Omental fat pad (tissue), 3 donors: ENCODE measurements at regions not wholly inside any gene's neighbourhood (a gene's known extent, or its start where the extent isn't known, plus 50 kb on each side); places are given as distances from the start of the nearest gene placed in this dataset.

ENCODE experiments used
- ATAC-seq: fragments of 150-250 bp; one replicate; pipeline ENCODE4 v1.9.1; 2016; ENCODE audit warnings: mild to moderate bottlenecking, moderate library complexity; ENCODE audit not compliant: low FRiP score
- DNase-seq: peaks from one replicate; pipeline ENCODE4 v3.0.0-alpha.2; 2019; ENCODE audit warnings: low spot score
- CTCF ChIP-seq, 3 donors: fragments of 450-650 bp; IDR thresholded peaks; one replicate each; pipeline ENCODE4 v1.5.1; 2016 to 2017; ENCODE audit warnings: antibody characterized with exemption in 3 of 3, mild to moderate bottlenecking in 3 of 3, moderate library complexity in 2 of 3

- no peak for TF ChIP-seq CTCF (IDR thresholded peaks at IDR 0.05)
- ATAC-seq (no peak), DNase-seq (no peak)
Observed at GRCh38 chr9:110073356-110073905, 134.5 kb downstream of the C9orf152 start.

- DNase-seq (no peak), ATAC-seq (no peak)
- no peak for TF ChIP-seq CTCF (IDR thresholded peaks at IDR 0.05)
Observed at GRCh38 chr9:110076894-110077725, 130.8 kb downstream of the C9orf152 start.

GRCh38 chr9:110077925-110078324 is 130.0 kb downstream of the C9orf152 start:
- no peak for DNase-seq
- no peak for TF ChIP-seq CTCF (IDR thresholded peaks at IDR 0.05)
- no peak for ATAC-seq

GRCh38 chr9:110078604-110079003 is 129.4 kb downstream of the C9orf152 start:
- DNase-seq: no peak
- no peak for ATAC-seq
- no peak for TF ChIP-seq CTCF (IDR thresholded peaks at IDR 0.05)

GRCh38 chr9:110081395-110081794 is 126.6 kb downstream of the C9orf152 start:
- ATAC-seq: no peak
- TF ChIP-seq CTCF (IDR thresholded peaks at IDR 0.05): no peak
- no peak for DNase-seq

- DNase-seq: no peak
- no peak for TF ChIP-seq CTCF (IDR thresholded peaks at IDR 0.05)
- ATAC-seq: no peak
Observed at GRCh38 chr9:110083866-110084265, 124.1 kb downstream of the C9orf152 start.

GRCh38 chr9:110086537-110086936 is 121.4 kb downstream of the C9orf152 start:
- no peak for TF ChIP-seq CTCF (IDR thresholded peaks at IDR 0.05)
- no peak for ATAC-seq

More at GRCh38 chr9:110086537-110086936, 121.4 kb downstream of the C9orf152 start:
- no peak for DNase-seq
